Endothelial cell of umbilical vein (primary cell): ENCODE measurements at regions not wholly inside any gene's neighbourhood (a gene's known extent, or its start where the extent isn't known, plus 50 kb on each side); places are given as distances from the start of the nearest gene placed in this dataset.

Source experiments
- BruUV-seq: library from RNA; stranded (reverse); fragments of 400-500 nt; replicated peaks from 2 replicates; lab custom pipeline; 2021; lab: Mats Ljungman, UMichigan
- CTCF ChIA-PET: fragments of 300-600, 350-600 bp; sonication (Branson Sonifier 250); formaldehyde crosslinking; loops from one replicate; lab custom pipeline; 2021; ENCODE audit warnings: antibody characterized with exemption, inconsistent platforms; lab: Charles Lee
- POLR2A ChIA-PET: fragments of 300-600, 350-600 bp; sonication (Branson Sonifier 250); formaldehyde crosslinking; loops from one replicate; lab custom pipeline; 2021; ENCODE audit warnings: antibody characterized with exemption, inconsistent platforms; lab: Charles Lee
- DNase-seq: peaks from one replicate; pipeline ENCODE4 v3.0.0-alpha.2; 2011; ENCODE audit warnings: low read depth, low spot score
- FAIRE-seq: peaks from 2 replicates; lab custom pipeline; 2011; peaks lifted over from hg19 to GRCh38; lab: Jason Lieb, UNC
- H2AFZ ChIP-seq: 2 replicates; pipeline ENCODE4 v1.6.0; 2012; ENCODE audit warnings: low read depth, low read length, control low read depth, inconsistent platforms
- H3K27ac ChIP-seq: 2 replicates; pipeline ENCODE4 v1.5.1; 2011; ENCODE audit warnings: low read depth, mild to moderate bottlenecking, control low read depth, low read length, moderate library complexity; ENCODE audit not compliant: insufficient read depth
- H3K27me3 ChIP-seq, 2 experiments: 2 replicates each; pipeline versions ENCODE4 v1.6.0 to v1.6.1; 2011; ENCODE audit warnings: low read length in 2 of 2, mixed read lengths in 1 of 2; ENCODE audit not compliant: control insufficient read depth in 2 of 2, insufficient read depth in 2 of 2
- H3K36me3 ChIP-seq, 2 experiments: 2 replicates in 1 of 2; 3 replicates in 1 of 2; pipeline ENCODE4 v1.5.1; 2011; ENCODE audit warnings: low read length in 2 of 2, mild to moderate bottlenecking in 1 of 2, moderate library complexity in 1 of 2; ENCODE audit not compliant: control insufficient read depth in 2 of 2, insufficient read depth in 2 of 2; ENCODE audit errors: extremely low read depth in 1 of 2
- H3K4me1 ChIP-seq: 3 replicates; pipeline ENCODE4 v1.5.1; 2011; ENCODE audit warnings: mild to moderate bottlenecking, low read length; ENCODE audit not compliant: control insufficient read depth, insufficient read depth; ENCODE audit errors: extremely low read depth
- H3K4me2 ChIP-seq: 2 replicates; pipeline ENCODE4 v1.6.1; 2011; ENCODE audit warnings: low read length, control low read depth, mixed read lengths; ENCODE audit not compliant: insufficient read depth
- H3K4me3 ChIP-seq, 3 experiments: fragments of 200-600 bp in 1 of 3; sonication (generic), shearing (Covaris generic) in 1 of 3; replicated peaks in 1 of 3; 2 replicates each; pipeline ENCODE4 v1.5.1; 2011 to 2016; ENCODE audit warnings: control low read depth in 3 of 3, low read length in 3 of 3, mild to moderate bottlenecking in 2 of 3, inconsistent platforms in 1 of 3, low read depth in 1 of 3, moderate library complexity in 1 of 3; ENCODE audit not compliant: insufficient read depth in 1 of 3
- H3K79me2 ChIP-seq: 2 replicates; pipeline ENCODE4 v1.6.0; 2012; ENCODE audit warnings: low read length, inconsistent platforms; ENCODE audit not compliant: control insufficient read depth, insufficient read depth
- H3K9ac ChIP-seq: replicated peaks from 2 replicates; pipeline ENCODE3; 2011; ENCODE audit warnings: low read length, control low read depth; ENCODE audit not compliant: insufficient read depth; ENCODE audit errors: extremely low read depth
- H3K9me1 ChIP-seq: replicated peaks from 3 replicates; pipeline ENCODE4 v1.6.0; 2011; ENCODE audit warnings: mild to moderate bottlenecking, low read length; ENCODE audit not compliant: control insufficient read depth, insufficient read depth; ENCODE audit errors: extremely low read depth
- H3K9me3 ChIP-seq: replicated peaks from 2 replicates; pipeline ENCODE4 v1.5.1; 2012; ENCODE audit warnings: low read length, inconsistent platforms; ENCODE audit not compliant: control insufficient read depth, insufficient read depth
- H4K20me1 ChIP-seq: replicated peaks from 2 replicates; pipeline ENCODE3; 2011; ENCODE audit warnings: mild to moderate bottlenecking, low read length; ENCODE audit not compliant: control insufficient read depth, insufficient read depth; ENCODE audit errors: extremely low read depth
- CTCF ChIP-seq, 2 donors: IDR thresholded peaks; 1 replicate in 1 of 2; 2 replicates in 1 of 2; pipeline ENCODE4 v1.5.1; 2011; ENCODE audit warnings: low read length in 2 of 2, mild to moderate bottlenecking in 2 of 2, moderate library complexity in 2 of 2, control low read depth in 1 of 2, inconsistent platforms in 1 of 2, low read depth in 1 of 2; ENCODE audit not compliant: insufficient read depth in 1 of 2; ENCODE audit errors: extremely low read depth in 1 of 2
- FOS ChIP-seq: IDR thresholded peaks from 2 replicates; pipeline ENCODE4 v1.6.1; 2011; ENCODE audit warnings: mild to moderate bottlenecking, low read length, moderate library complexity, borderline replicate concordance; ENCODE audit not compliant: insufficient read depth
- GATA2 ChIP-seq: IDR thresholded peaks from 2 replicates; pipeline ENCODE4 v1.7.0; 2011; ENCODE audit warnings: low read depth, mild to moderate bottlenecking, moderate library complexity, mixed read lengths, low read length; ENCODE audit not compliant: insufficient read length, insufficient read depth
- JUN ChIP-seq: IDR thresholded peaks from 2 replicates; pipeline ENCODE4 v1.6.1; 2011; ENCODE audit warnings: borderline replicate concordance, low read depth; ENCODE audit not compliant: insufficient read length, insufficient read depth
- MYC ChIP-seq: IDR thresholded peaks from one replicate; pipeline ENCODE4 v1.6.1; 2011; ENCODE audit warnings: mild to moderate bottlenecking, low read depth, low read length
- POLR2A ChIP-seq: IDR thresholded peaks from 2 replicates; pipeline ENCODE4 v1.6.1; 2012; ENCODE audit warnings: low read depth, mild to moderate bottlenecking, control low read depth, low read length
- dilution Hi-C: fragments of 300-500 bp; cut with MboI; formaldehyde crosslinking; loops from one replicate; pipeline ENCODE4 v1.15.0; 2019; ENCODE audit warnings: low sequenced_read_pairs; ENCODE audit not compliant: extremely low pct_ligation_motif_present
- intact Hi-C: fragments of 100-400 bp; cut with micrococcal nuclease; formaldehyde crosslinking; loops from one replicate; pipeline ENCODE4 v1.10.0; 2022

- Histone ChIP-seq H3K9me3 (no peaks in the 10 kb centered on the region), H3K4me2 (no peak overlapping the region), H4K20me1 (no peaks in the 10 kb centered on the region), H3K4me1 (no peaks in the 10 kb centered on the region), H3K9me1 (no peaks in the 10 kb centered on the region), H3K27me3 (peaks cover 0 to 7% of the 10 kb centered on the region in 2 experiments), H3K79me2 (no peaks in the 10 kb centered on the region), H2AFZ (no peak overlapping the region), H3K36me3 (no peaks in the 10 kb centered on the region), H3K9ac (no peak overlapping the region), H3K27ac (no peak overlapping the region), H3K4me3 (no peak overlapping the region)
- dilution Hi-C loops (no loop called here), intact Hi-C loops (no loop called here)
- TF ChIP-seq JUN (no peak), MYC (no peak), CTCF (IDR thresholded peaks at IDR 0.05; ENCODE audit: extremely low read depth in 1 of 2, insufficient read depth in 1 of 2, low read depth in 1 of 2, low read length in 2 of 2) (no peak), POLR2A (no peak)
- POLR2A ChIA-PET: no interaction called here
- FAIRE-seq (no peak), DNase-seq (no peak)
- CTCF ChIA-PET: interaction anchor here (1.8 kb wide), 1 partner anchor 609 kb away, joined by 4 read pairs; no protein-coding TSS in a partner anchor
- no TSS peak for BruUV-seq
Measured at GRCh38 chr4:176438401-176438800, 118.6 kb downstream of the SPCS3 start.

GRCh38 chr4:176439611-176440010 is 119.8 kb downstream of the SPCS3 start:
- intact Hi-C loops (no loop called here), dilution Hi-C loops (no loop called here)
- Histone ChIP-seq H3K4me3 (no peak overlapping the region), H4K20me1 (no peaks in the 10 kb centered on the region), H3K9me3 (no peaks in the 10 kb centered on the region), H2AFZ (no peak overlapping the region), H3K36me3 (no peaks in the 10 kb centered on the region), H3K4me1 (no peaks in the 10 kb centered on the region), H3K79me2 (no peaks in the 10 kb centered on the region), H3K9me1 (no peaks in the 10 kb centered on the region), H3K4me2 (no peak overlapping the region), H3K27ac (no peak overlapping the region), H3K9ac (no peak overlapping the region), H3K27me3 (peaks cover 0 to 7% of the 10 kb centered on the region in 2 experiments)
- ChIA-PET POLR2A (no interaction called here), CTCF (interaction anchor here (0.6 to 1.3 kb wide), 3 partner anchors 39 to 608 kb away, joined by 3 to 4 read pairs (median 3); no protein-coding TSS in a partner anchor)
- no TSS peak for BruUV-seq
- no peak for DNase-seq
- TF ChIP-seq FOS (no peak), GATA2 (peak; percentile 35), POLR2A (no peak), MYC (no peak)
- FAIRE-seq: no peak
